SK-N-SH (cell line): ENCODE measurements at regions not wholly inside any gene's neighbourhood (a gene's known extent, or its start where the extent isn't known, plus 50 kb on each side); places are given as distances from the start of the nearest gene placed in this dataset.
A peak's percentile ranks its signal among the peaks of the same experiment; 100 is the strongest.

Experiments
- CTCF ChIA-PET: fragments of 300-600, 350-600 bp; formaldehyde crosslinking; extraction: SDS; loops from one replicate; lab custom pipeline; 2021; lab: Yijun Ruan, JAX
- POLR2A ChIA-PET: fragments of 350-600 bp; sonication (Branson Sonifier 250); formaldehyde crosslinking; extraction: SDS; loops from one replicate; lab custom pipeline; 2020; ENCODE audit warnings: antibody characterized with exemption, inconsistent platforms; lab: Yijun Ruan, JAX
- DNase-seq: peaks from one replicate; pipeline ENCODE4 v3.0.0; 2012
- H2AFZ ChIP-seq: fragments of 200-600 bp; sonication (generic); 2 replicates; pipeline ENCODE4 v1.8.1; 2016; ENCODE audit warnings: antibody characterized with exemption, mild to moderate bottlenecking, low read depth
- H3F3A ChIP-seq: fragments of 200-600 bp; sonication (generic); replicated peaks from 2 replicates; pipeline ENCODE3; 2016; ENCODE audit warnings: antibody characterized with exemption, mild to moderate bottlenecking; ENCODE audit not compliant: insufficient read depth
- H3K27ac ChIP-seq, 2 experiments: fragments of 200-500 bp in 1 of 2; fragments of 200-600 bp in 1 of 2; sonication (Bioruptor generic) in 1 of 2; sonication (generic), shearing (Covaris generic) in 1 of 2; 2 replicates each; pipeline versions ENCODE4 v1.5.1 to v1.6.1; 2014 to 2016; ENCODE audit warnings: low read depth in 2 of 2, inconsistent platforms in 1 of 2, low read length in 1 of 2, mild to moderate bottlenecking in 1 of 2, mixed read lengths in 1 of 2
- H3K27me3 ChIP-seq: fragments of 200-600 bp; sonication (generic), shearing (Covaris generic); 2 replicates; pipeline ENCODE4 v1.6.1; 2016; ENCODE audit warnings: mixed run types; ENCODE audit not compliant: insufficient read depth
- H3K36me3 ChIP-seq, 2 experiments: fragments of 200-500 bp in 1 of 2; fragments of 200-600 bp in 1 of 2; sonication (Bioruptor generic) in 1 of 2; sonication (generic) in 1 of 2; replicated peaks in 1 of 2; 2 replicates each; pipeline versions ENCODE3 to v1.5.1; 2014 to 2016; ENCODE audit warnings: low read length in 1 of 2, mild to moderate bottlenecking in 1 of 2; ENCODE audit not compliant: insufficient read depth in 2 of 2, control insufficient read depth in 1 of 2
- H3K4me1 ChIP-seq, 2 experiments: fragments of 200-500 bp in 1 of 2; fragments of 200-600 bp in 1 of 2; sonication (Bioruptor generic) in 1 of 2; sonication (generic), shearing (Covaris generic) in 1 of 2; 2 replicates each; pipeline versions ENCODE4 v1.5.1 to v1.6.1; 2014 to 2016; ENCODE audit warnings: low read depth in 1 of 2, low read length in 1 of 2, mixed run types in 1 of 2; ENCODE audit not compliant: insufficient read depth in 2 of 2, control insufficient read depth in 1 of 2
- H3K4me2 ChIP-seq: fragments of 200-600 bp; sonication (generic), shearing (Covaris generic); 2 replicates; pipeline ENCODE4 v1.6.1; 2017; ENCODE audit warnings: mixed run types
- H3K4me3 ChIP-seq, 2 experiments: fragments of 200-500 bp in 1 of 2; fragments of 200-600 bp in 1 of 2; sonication (Bioruptor generic) in 1 of 2; sonication (generic), shearing (Covaris generic) in 1 of 2; 2 replicates each; pipeline versions ENCODE4 v1.5.1 to v1.8.1; 2014 to 2016; ENCODE audit warnings: low read depth in 2 of 2, inconsistent platforms in 1 of 2, low read length in 1 of 2, mild to moderate bottlenecking in 1 of 2, mixed read lengths in 1 of 2, moderate library complexity in 1 of 2
- H3K79me2 ChIP-seq: fragments of 200-600 bp; sonication (generic); 2 replicates; pipeline ENCODE4 v1.8.1; 2017; ENCODE audit warnings: mild to moderate bottlenecking; ENCODE audit not compliant: insufficient read depth
- H3K9ac ChIP-seq: fragments of 200-600 bp; sonication (generic); 2 replicates; pipeline ENCODE4 v1.6.1; 2017; ENCODE audit warnings: mixed run types
- H3K9me2 ChIP-seq: fragments of 200-600 bp; sonication (generic); 2 replicates; pipeline ENCODE4 v1.6.1; 2017; ENCODE audit warnings: mixed run types
- H3K9me3 ChIP-seq: fragments of 200-600 bp; sonication (generic); 2 replicates; pipeline ENCODE4 v1.6.1; 2017; ENCODE audit warnings: mixed run types, mild to moderate bottlenecking, moderate library complexity
- H4K20me1 ChIP-seq: fragments of 200-600 bp; sonication (generic); 2 replicates; pipeline ENCODE4 v1.6.1; 2017; ENCODE audit warnings: mild to moderate bottlenecking, mixed run types; ENCODE audit not compliant: insufficient read depth
- CTCF ChIP-seq: fragments of 200-600 bp; sonication (generic); IDR thresholded peaks from 2 replicates; pipeline ENCODE4 v1.6.1; 2017; ENCODE audit warnings: antibody characterized with exemption, mild to moderate bottlenecking, moderate library complexity
- FOXJ3 ChIP-seq: sonication (generic); formaldehyde crosslinking; IDR thresholded peaks from 2 replicates; pipeline ENCODE4 v1.5.1; 2020; ENCODE audit warnings: mild to moderate bottlenecking, missing genetic modification reagents
- FOXM1 ChIP-seq: IDR thresholded peaks from 2 replicates; pipeline ENCODE4 v1.4.0; 2012; ENCODE audit warnings: low read depth, mild to moderate bottlenecking
- MXI1 ChIP-seq: IDR thresholded peaks from 2 replicates; pipeline ENCODE4 v1.6.1; 2012; ENCODE audit warnings: mild to moderate bottlenecking, low read depth, low read length, improper control_type of control experiment
- NFIC ChIP-seq: IDR thresholded peaks from 2 replicates; pipeline ENCODE4 v1.4.0; 2012; ENCODE audit warnings: borderline replicate concordance
- RAD21 ChIP-seq: IDR thresholded peaks from 2 replicates; pipeline ENCODE4 v1.6.1; 2012; ENCODE audit warnings: mild to moderate bottlenecking, low read length
- REST ChIP-seq: IDR thresholded peaks from 2 replicates; pipeline ENCODE4 v1.6.1; 2012; ENCODE audit warnings: mild to moderate bottlenecking, low read depth, low read length, moderate library complexity
- TEAD4 ChIP-seq: IDR thresholded peaks from 2 replicates; pipeline ENCODE4 v1.4.0; 2012; ENCODE audit warnings: mild to moderate bottlenecking, borderline replicate concordance; ENCODE audit not compliant: insufficient read depth
- USF2 ChIP-seq: fragments of 150-350 bp; IDR thresholded peaks from 2 replicates; pipeline ENCODE4 v1.6.1; 2017; ENCODE audit warnings: antibody characterized with exemption, low read length, low read depth, borderline replicate concordance
- WGBS: methylation state at CpG from one replicate; pipeline ENCODE4 v1.1.6; 2017; ENCODE audit warnings: low lambda C conversion rate; 5-methylcytosine and 5-hydroxymethylcytosine counted together

- H3K27me3 ChIP-seq = no peaks in the 10 kb centered on the region
- H3K36me3 ChIP-seq = no peaks in the 10 kb centered on the region
- H3K4me3 ChIP-seq = no peak overlapping the region
- no peak overlapping the region for H2AFZ ChIP-seq
- H3K9me2 ChIP-seq = no peaks in the 10 kb centered on the region
- no peak overlapping the region for H3K9ac ChIP-seq
- H3F3A ChIP-seq = no peaks in the 10 kb centered on the region
- TF ChIP-seq RAD21 (no peak), FOXJ3 (CRISPR knock-in tag) (no peak), FOXM1 (no peak), NFIC (no peak), REST (no peak), USF2 (no peak), CTCF (no peak), TEAD4 (no peak)
- no peaks in the 10 kb centered on the region for H3K79me2 ChIP-seq
- H3K4me2 ChIP-seq = no peak overlapping the region
- ChIA-PET POLR2A (no interaction called here), CTCF (interaction anchor here (1.2 kb wide), 1 partner anchor 173 kb away, joined by 3 read pairs; no protein-coding TSS in a partner anchor)
- no peaks in the 10 kb centered on the region for H3K4me1 ChIP-seq
- no peak overlapping the region for H3K27ac ChIP-seq
- no peaks in the 10 kb centered on the region for H4K20me1 ChIP-seq
- no peaks in the 10 kb centered on the region for H3K9me3 ChIP-seq
- WGBS = 8% methylated on average over 1 of the region's 1 CpG
- DNase-seq = no peak
These were observed 126.9 kb downstream of the KCNS3 start for GRCh38 chr2:18005411-18005810.

- no peaks in the 10 kb centered on the region for H3F3A ChIP-seq
- no peaks in the 10 kb centered on the region for H3K27me3 ChIP-seq
- no peaks in the 10 kb centered on the region for H3K4me1 ChIP-seq
- no peaks in the 10 kb centered on the region for H3K36me3 ChIP-seq
- no peaks in the 10 kb centered on the region for H3K9me3 ChIP-seq
- H3K4me3 ChIP-seq = no peak overlapping the region
- ChIA-PET CTCF (no interaction called here), POLR2A (no interaction called here)
- no peaks in the 10 kb centered on the region for H3K79me2 ChIP-seq
- no peak overlapping the region for H2AFZ ChIP-seq
- no peak for DNase-seq
- H3K27ac ChIP-seq = no peak overlapping the region
- 8% methylated on average over 4 of the region's 4 CpGs for WGBS
- no peaks in the 10 kb centered on the region for H3K9me2 ChIP-seq
- H4K20me1 ChIP-seq = no peaks in the 10 kb centered on the region
- no peak overlapping the region for H3K4me2 ChIP-seq
- no peak for TF ChIP-seq MXI1
- peak; percentile 16; the same call in 1 of the 2 replicates for TF ChIP-seq CTCF
- no peak overlapping the region for H3K9ac ChIP-seq
These were observed 123.2 kb downstream of the KCNS3 start for GRCh38 chr2:18001671-18002070.
